DMS53 (cell line): ENCODE measurements at regions not wholly inside any gene's neighbourhood (a gene's known extent, or its start where the extent isn't known, plus 50 kb on each side); places are given as distances from the start of the nearest gene placed in this dataset.
"Not testable (repeated sequence)": the region's sequence is repeated elsewhere in the genome, so short reads cannot be mapped to it uniquely, and the experiment has no call there.

Experiments
- DNase-seq: peaks from one replicate; lab custom pipeline; 2025; lab: John Stamatoyannopoulos, UW

DNA sequence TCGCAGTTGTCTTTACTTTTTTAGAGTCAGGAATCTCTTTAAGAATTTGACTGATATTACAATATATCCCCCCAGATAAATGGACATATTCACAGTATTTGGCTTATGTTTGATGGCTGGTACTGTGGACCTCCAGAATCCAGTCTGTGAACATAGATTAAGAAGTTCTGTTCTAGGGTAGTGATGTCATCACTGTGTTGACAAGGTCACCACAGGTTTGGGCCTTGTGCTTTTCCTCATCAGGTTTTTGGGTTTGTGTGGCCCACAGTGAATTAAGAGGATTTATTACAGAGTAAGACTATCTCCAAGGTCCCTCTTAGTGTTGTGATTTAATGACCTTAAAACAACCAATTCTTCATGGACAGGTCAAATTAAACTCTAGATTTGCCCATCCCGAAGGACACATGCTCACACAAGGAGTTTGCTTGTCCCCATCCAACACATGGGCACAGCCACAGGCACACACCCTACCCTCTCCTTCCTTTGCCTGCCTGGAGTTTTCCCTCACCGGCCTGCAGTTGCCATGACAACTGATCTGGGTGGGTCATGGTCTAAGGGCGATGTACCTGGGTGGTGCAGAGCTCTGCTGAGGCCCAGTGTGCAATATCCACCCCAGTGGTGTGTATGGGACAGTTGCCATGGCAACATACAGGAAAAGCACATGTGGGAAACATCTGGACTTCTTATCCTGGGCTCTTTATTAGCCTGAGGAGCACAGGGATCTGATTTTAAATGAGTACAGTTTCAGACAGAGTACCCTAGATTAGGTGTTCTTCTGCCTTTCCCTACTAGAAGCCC is 98.6 kb downstream of the NAV1 start:
- DNase-seq = peak; percentile 62

DNA sequence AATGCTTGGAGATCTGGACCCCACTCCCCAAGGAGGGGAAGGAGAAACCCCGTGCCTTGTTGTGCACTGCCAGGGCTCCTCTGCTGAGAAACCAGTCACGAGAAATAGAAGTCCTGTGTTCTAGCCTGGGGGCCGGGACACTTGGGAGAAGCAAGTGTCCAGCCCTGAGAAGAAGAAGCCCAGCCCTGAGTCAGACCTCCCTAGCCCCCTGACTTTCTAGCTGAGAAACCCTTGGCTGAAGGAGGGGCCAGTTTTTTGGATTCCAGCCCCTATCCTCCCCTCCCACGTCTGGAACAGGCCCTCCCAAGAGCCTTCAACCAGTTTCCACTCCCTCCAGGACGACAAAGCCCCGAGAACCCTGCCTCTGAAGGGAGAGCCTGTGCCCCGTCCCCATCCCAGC is 100.5 kb downstream of the NAV1 start:
- DNase-seq = no peak

DNA sequence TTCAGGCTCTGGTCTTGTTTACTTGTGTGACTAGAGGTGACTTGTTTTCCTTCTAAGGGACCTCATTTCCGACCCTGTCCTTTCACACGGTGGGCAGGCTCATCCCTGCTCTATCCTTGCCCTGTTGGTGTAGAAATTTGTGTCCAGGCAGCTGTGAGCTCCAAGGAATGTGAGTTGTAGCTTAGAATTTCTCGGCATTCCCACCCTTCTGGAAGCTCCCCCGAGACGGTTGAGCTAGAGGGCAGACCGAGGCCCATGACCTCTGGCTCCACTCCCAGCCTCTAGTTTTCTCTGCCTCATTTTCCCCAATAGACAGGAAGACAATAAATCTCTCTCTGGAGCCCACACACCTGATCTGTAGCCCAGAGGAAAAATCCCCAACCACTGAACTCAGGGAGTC is 100.9 kb downstream of the NAV1 start:
- no peak for DNase-seq

DNA sequence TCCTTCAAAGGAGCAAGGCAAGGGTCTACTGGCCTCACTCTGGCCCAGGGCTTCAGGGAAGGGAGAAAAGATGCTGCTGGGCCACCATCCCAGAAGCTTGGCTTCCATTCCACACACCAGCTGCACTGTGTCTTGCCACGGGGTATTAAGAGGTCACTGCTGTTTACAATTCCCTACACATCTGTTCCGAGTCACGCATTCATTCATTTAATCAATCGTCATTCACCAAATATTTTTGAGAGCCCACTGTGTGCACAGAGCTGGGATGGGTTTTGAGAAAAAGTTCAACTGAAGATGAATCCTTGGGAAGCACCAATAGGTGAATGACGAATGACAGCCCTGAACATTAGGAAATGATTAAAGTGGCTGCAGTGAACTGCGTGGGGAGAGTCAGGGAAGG is 101.7 kb downstream of the NAV1 start:
- DNase-seq = no peak

DNA sequence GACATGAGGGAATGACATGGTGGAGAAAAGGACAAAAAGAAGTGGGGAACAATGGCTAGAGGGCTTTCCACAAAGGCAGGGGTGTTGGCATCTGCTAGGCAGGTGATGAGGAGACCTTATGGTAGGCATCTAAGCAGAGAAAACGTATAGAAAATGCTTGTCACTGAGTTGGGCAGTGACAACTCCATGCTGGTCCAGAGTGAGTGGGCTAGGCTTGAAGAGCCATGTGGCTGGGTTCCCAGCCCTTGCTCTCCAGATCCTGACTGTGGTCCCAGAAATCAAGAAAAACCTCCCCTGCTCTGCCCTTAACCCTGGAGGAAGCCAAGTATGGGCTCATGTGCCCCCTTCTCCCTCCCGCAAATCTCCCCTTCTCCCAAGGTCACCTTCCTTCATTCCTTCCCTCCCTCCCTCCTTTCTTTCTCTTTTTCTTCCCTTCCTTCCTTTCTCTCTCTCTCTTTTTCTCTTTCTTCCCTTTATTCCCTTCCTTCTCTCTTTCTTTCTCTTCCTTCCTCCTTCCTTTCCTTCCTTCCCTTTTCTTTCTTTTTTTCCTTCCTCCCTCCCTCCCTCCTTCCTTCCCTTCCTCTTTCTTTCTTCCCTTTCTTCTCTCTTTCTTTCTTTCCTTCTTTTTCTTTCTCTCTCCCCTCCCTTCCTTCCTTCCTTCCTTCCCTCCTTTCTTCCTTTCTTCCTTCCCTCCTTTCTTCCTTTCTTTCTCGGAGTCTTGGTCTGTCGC is 102.8 kb downstream of the NAV1 start:
- peak; percentile 20 for DNase-seq

DNA sequence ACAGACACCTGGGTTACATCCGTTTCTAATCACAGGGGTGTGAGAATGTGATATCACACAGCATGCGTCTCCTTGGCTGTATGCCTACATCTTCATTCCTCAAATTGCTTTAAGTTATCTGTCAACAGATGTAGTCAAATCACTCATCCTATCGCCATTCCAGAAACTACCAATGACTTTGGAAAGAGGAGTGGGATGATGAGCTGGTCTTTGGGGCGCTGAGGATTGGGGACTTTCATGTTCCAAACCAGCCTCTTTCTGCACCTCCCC is 104.8 kb downstream of the NAV1 start:
- no peak for DNase-seq

DNA sequence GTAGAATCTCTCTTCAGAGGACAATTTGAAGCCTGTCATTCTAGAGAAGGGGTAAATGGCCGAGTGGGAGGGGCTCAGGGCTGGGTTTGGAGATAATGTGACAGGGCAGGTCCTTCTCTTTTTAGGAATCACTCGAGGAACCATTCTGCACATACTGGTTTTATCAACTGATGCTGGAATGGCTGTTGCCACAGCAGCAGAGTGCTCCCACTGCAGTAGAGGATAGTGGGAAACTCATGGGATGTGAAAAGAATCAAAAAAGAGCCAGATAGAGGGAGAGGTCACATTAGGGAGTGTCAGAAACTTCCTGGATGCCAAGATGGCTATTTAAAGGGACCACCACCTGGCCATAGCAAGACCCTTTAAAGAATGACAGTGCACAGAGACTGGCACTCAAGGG is 105.3 kb downstream of the NAV1 start:
- no peak for DNase-seq

DNA sequence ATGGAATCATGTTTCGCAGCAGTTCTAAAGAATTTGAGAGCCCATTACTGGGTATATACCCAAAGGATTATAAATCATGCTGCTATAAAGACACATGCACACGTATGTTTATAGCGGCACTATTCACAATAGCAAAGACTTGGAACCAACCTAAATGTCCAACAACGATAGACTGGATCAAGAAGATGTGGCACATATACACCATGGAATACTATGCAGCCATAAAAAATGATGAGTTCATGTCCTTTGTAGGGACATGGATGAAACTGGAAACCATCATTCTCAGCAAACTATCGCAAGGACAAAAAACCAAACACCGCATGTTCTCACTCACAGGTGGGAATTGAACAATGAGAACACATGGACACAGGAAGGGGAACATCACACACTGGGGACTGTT is 106.1 kb downstream of the NAV1 start:
- not testable (repeated sequence) for DNase-seq

DNA sequence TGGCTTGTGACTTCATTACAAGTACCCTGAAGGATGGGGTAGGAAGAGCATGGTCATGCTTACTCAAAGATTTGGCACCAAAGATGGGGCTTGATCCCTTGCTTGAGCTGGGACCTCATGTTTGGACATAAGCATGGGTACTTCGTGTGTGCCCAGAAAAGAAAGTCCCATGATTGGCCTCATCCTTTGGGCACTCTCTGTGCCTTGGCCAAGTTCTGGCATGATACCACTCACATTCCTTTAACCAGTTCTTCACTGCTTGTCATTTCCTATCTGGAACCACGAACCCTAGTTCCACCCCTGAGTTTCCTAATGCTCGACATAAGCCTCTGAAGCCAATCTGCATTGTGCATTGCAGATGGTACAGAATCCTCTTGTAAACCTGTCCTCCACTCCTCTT is 107.0 kb downstream of the NAV1 start:
- no peak for DNase-seq

DNA sequence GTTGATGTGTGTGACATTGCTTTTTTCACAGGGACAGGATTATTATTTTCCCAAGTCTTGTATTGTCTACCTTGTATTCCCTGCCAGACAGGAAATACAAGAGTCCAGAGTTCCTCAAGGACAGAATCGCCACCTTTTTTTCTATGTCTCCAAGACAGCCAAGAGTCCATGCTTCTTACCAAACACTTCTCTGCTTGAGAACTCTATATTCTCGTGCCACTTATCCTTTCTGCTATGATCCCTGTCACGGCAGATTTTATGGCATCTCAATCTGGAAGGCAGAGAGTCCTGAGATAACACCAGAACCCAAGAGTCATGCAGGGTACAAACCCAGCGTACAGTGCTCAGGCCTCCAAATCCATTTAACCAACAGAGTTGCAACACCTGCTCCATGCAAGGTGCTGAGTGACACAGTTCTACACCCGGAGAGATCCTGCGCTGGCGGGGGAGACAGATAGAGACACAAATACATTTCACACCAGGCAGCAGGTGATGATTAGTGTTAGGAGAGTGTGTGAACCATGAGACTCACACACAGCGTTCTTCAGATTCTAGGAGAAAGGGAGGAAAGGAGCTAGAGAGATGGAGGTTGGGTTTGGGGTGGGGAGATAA is 107.6 kb downstream of the NAV1 start:
- no peak for DNase-seq

DNA sequence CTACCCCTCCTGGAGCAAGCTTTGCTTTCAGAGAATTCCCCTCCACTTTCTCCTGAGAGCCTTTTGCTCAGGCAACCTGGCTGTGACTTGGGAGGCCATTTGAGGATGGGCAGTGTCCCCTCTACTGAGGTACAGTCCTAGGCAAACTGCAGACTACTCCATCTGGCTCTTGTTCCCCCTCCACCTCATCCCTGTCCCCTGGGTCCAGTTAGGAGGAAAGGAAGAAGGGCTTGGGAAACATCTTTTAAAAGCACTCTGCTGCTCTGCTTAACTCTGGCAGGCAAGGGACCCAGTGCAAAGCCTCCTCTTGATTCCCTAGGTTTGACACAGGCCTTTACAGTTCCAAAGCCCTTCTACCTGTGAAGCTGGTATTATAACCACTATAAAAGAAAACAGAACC is 108.2 kb downstream of the NAV1 start:
- DNase-seq = peak; percentile 27

DNA sequence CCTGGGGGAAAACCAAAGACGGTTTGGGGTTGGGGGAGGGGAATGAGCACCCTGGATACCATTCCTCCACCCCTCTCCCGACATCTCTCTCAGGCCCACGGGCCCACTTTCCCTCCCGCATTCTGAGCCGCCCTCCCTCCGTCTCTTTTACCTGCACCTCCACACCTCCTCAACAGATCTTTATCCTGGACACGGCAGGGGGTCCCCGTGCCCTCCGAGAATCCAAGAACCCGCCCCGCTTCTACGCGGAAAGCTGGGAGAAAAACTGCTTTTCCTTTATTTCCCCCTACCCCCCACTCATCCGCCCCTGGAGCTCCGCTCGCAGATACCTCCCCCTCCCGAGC is 108.8 kb downstream of the NAV1 start:
- no peak for DNase-seq

DNA sequence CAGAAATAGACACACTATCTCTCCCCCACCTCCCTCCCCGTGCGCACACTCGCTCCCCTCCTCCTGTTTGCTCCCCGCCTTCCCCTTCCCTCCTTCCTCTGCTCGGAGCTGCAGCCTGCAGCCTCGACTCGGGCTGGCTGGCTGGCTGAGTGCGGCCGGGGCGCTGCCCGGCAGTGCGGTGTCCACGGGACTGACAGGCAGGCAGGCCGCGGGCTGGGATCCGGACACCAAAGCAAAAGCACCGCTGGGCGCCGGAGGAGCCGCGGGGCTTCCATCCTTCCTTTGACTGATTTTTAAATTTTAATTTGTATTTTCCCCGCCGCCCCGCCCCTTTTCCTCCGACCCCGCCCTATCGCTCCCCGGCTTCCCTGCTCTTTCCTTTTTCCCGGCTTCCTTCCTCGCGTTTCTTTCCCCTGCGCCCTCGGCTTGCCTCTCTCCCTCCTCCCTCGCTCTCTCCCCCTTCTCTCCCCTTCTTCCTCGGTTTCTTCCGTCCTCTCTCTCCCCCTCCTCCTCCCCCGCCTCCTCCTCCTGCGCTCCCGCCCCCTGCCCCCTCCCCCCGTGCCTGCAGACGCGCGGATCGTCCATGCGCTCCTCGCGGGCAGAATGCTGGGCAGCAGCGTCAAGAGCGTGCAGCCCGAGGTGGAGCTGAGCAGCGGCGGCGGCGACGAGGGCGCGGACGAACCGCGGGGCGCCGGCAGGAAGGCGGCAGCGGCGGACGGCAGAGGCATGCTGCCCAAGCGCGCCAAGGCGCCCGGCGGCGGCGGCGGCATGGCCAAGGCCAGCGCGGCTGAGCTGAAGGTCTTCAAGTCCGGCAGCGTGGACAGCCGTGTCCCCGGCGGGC is 109.4 kb downstream of the NAV1 start:
- peak; percentile 84 for DNase-seq

DNA sequence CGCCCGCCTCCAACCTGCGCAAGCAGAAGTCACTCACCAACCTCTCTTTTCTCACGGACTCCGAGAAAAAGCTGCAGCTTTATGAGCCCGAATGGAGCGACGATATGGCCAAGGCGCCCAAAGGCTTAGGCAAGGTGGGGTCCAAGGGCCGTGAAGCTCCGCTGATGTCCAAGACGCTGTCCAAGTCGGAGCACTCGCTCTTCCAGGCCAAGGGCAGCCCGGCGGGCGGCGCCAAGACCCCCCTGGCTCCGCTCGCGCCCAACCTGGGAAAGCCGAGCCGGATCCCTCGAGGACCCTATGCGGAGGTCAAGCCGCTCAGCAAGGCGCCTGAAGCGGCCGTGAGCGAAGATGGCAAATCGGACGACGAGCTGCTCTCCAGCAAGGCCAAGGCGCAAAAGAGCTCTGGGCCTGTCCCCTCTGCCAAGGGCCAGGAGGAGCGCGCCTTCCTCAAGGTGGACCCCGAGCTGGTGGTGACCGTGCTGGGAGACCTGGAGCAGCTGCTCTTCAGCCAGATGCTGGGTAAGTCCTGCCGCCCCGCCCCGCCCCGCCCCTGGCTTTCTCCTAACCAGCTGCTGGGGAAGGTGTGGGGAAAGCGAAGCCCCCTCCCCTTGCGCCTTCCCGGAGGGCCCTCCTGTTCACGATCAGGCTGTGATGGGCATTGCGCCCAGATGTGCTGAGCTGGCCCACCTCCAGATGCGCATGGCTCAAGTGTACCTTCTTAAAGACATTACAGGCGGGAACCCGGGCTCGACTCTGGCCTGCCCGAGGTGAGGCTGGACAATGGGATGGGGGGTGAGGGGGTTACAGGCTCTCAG is 110.2 kb downstream of the NAV1 start:
- DNase-seq = peak; percentile 72

DNA sequence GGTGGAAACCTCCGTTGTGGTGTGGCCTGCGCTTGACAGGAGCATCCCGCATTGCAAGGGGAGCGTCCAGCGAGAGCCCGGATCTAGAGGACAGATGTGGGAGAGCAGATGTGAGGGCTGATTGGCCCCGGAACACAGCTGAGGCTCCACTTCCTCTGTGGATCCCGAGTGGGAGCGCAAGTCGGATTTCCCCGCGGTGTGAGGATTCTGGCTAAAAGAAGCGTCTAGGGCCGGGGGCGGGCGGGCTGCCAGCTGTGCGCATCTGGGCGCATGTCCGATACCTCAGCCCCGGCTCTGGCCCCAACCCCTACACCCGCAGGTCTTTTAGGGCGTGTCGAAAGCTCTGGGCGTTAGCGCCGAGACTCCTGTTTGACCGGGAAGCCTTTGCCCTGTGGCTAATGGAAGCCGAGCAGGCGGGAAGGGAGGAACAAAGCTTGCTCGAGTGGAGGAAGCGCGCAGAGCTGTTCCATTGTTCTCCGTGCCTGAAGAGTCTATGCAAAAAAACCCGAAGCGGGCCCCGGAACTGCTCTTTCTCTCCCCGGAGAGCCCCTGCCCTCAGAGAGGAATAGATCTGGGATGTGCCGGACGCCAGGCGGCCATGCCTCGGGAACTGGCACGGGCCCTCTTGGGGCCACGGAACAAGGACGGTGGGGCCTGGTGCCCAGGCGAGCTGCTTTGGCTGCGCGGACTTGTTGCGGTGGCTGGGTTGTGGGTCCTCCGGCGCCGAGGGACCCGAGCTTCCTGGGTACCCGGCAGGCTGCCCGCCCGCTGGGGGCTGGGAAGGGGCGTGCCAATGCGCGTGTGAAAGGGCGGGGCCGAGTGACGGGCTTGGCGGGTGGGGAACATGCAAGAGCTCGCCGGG is 111.1 kb downstream of the NAV1 start:
- peak; percentile 93 for DNase-seq

DNA sequence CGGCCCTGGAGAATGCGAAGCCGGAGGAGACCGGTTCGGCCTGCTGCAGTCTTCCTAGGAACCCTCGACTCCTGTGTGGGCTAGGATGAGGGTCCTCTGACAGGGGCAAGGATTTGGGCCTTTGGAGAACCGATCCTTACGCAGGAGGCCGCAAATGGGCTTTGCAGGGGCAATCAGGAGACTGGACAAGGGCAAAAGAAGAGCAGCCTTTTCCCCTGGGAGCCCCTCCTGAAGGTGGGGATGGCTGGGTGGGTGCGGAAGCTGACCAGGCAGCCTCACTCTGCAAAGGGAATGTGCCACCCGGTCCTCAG is 111.7 kb downstream of the NAV1 start:
- no peak for DNase-seq

DNA sequence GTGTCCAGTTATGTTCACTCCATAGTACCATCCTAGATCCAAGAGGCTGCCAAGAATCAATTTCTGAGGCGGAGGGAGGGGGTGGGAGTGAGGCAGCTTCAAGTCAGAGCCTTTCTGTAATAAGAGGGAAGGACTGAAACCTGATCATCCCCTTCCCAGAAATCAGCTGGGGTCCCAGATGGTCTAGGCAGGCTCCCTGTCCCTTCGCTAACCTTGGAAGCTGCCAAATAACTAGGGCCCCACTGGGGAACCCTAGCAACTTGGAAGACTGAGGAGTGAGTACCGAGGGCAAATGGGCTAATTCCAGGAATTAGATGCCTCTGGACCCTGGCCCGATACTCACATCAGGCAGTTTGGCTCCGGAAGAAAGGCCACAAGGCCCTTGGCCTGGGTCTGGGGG is 113.3 kb downstream of the NAV1 start:
- DNase-seq = no peak

DNA sequence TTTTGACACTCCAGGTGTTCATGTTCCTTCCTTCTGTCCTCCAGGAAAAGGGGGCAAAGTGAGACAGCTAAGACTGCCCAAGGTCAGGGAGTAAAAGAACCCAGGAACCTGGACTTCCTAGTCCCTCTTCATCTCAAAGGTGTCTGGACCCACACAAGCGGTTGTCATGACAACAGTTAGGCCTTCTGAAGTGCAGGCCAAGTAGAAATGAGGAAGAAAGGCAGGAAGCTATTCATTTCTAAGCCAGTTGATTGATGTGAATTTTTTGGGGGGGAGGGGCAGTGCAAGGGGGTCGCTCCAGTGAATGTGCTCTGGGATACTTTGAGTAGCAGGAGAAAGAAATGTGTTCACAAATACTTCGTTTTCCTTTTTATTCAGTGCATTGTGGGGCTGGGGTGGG is 114.3 kb downstream of the NAV1 start:
- DNase-seq = peak; percentile 70

DNA sequence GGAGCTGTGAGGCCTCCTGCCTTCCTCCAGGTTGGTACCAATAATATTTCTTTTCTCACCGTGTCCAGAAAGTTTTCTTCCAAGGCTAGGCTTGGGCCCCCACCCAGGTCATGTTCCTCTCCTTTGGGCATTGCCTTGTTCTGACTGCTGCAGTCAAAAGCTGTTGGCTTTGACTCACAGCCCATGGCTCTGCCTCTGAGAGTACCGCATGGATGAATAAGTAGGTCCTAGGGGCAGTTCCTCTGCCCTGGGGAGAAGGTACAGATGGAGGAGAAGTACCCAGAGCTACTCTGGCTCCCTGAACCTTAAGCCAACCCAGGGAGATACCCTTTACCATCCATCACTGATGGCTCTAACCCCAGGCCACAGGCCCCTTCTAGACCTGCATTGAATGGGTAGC is 115.0 kb downstream of the NAV1 start:
- DNase-seq = no peak

DNA sequence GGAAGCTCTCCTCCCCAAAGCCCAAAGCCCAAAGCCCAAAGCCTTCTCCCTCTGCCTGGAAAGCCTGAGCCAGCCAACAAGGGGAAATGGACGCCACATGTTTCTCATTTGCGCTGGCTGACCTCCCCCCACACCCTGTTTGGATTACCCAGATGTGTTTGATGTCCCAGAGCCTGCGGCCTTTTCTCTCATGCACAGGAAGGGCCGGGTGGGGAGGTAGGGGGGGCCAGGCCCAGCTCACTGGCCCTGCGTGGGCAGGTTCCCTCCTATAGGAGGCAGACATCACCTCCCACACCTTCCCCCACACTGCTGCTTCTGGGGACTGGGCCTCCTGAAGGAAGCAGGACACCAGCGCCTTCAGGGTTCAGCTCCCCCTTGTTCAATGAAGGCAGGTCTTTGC is 116.3 kb downstream of the NAV1 start:
- no peak for DNase-seq

DNA sequence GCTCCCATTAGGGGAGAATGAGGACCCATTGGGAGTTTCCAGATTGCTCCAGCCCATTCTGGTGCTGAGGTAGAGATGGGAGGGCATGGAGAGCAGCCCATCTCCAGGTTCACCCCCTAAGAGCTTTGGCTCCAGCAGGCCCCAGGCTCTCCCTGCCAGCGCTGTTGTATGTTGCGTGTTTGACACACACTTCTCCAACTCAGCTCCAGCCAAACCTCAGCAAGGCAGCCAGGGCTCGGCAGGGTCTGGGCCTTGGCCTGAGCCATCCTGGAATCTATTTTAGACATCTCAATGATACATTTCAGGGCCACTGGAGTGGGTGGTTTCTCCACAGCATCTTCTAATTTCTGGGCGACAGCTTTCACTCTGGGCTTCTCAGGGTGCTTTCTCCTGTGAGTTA is 117.0 kb downstream of the NAV1 start:
- no peak for DNase-seq
